GM12878 (cell line): ENCODE measurements at regions not wholly inside any gene's neighbourhood (a gene's known extent, or its start where the extent isn't known, plus 50 kb on each side); places are given as distances from the start of the nearest gene placed in this dataset.
"Not testable (repeated sequence)": the region's sequence is repeated elsewhere in the genome, so short reads cannot be mapped to it uniquely, and the experiment has no call there.

Experiments
- ATAC-seq: fragments of 200-7000 bp; cut with Tn5 transposase; 3 replicates; pipeline ENCODE4 v1.9.1; 2020; ENCODE audit warnings: mild to moderate bottlenecking, moderate library complexity
- BruUV-seq: library from RNA; stranded (reverse); fragments of 400-500 nt; replicated peaks from 2 replicates; lab custom pipeline; 2021; lab: Mats Ljungman, UMichigan
- CTCF ChIA-PET: fragments of 300-600 bp; sonication (Branson Sonifier 250); formaldehyde crosslinking; extraction: SDS; loops from one replicate; lab custom pipeline; 2021; ENCODE audit warnings: inconsistent platforms; lab: Yijun Ruan, JAX
- POLR2A ChIA-PET: fragments of 350-600 bp; formaldehyde crosslinking; extraction: SDS; loops from one replicate; lab custom pipeline; 2021; ENCODE audit warnings: inconsistent platforms; lab: Charles Lee
- RAD21 ChIA-PET: fragments of 300-600 bp; sonication (Branson Sonifier 250); formaldehyde crosslinking; loops from one replicate; lab custom pipeline; 2023; ENCODE audit warnings: antibody characterized with exemption; ENCODE audit not compliant: unreplicated experiment; lab: Charles Lee
- SMC1A ChIA-PET: fragments of 300-600 bp; sonication (Branson Sonifier 250); formaldehyde crosslinking; loops from one replicate; lab custom pipeline; 2023; ENCODE audit not compliant: unreplicated experiment, uncharacterized antibody; lab: Charles Lee
- DNase-seq: peaks from one replicate; pipeline ENCODE4 v3.0.0-alpha.2; 2011; ENCODE audit warnings: low read depth, low spot score
- FAIRE-seq: peaks from 3 replicates; lab custom pipeline; 2011; peaks lifted over from hg19 to GRCh38; lab: Jason Lieb, UNC
- H2AFZ ChIP-seq: 2 replicates; pipeline ENCODE4 v1.6.0; 2011; ENCODE audit warnings: low read depth, low read length, control low read depth; ENCODE audit not compliant: control insufficient read depth
- H3K27ac ChIP-seq: 2 replicates; pipeline ENCODE4 v1.5.1; 2011; ENCODE audit warnings: control low read depth; ENCODE audit not compliant: control insufficient read depth, insufficient read depth
- H3K27me3 ChIP-seq, 2 experiments: replicated peaks in 1 of 2; 2 replicates each; pipeline versions ENCODE4 v1.6.0 to v1.6.1; 2011; ENCODE audit warnings: low read length in 1 of 2; ENCODE audit not compliant: control insufficient read depth in 2 of 2, insufficient read depth in 2 of 2
- H3K36me3 ChIP-seq, 2 experiments: 2 replicates each; pipeline ENCODE4 v1.5.1; 2011; ENCODE audit warnings: low read length in 1 of 2; ENCODE audit not compliant: control insufficient read depth in 2 of 2, insufficient read depth in 2 of 2
- H3K4me1 ChIP-seq: 2 replicates; pipeline ENCODE4 v1.6.1; 2011; ENCODE audit warnings: mild to moderate bottlenecking, low read length, moderate library complexity, mixed read lengths; ENCODE audit not compliant: control insufficient read depth, insufficient read depth
- H3K4me2 ChIP-seq: 2 replicates; pipeline ENCODE4 v1.6.0; 2011; ENCODE audit warnings: control low read depth; ENCODE audit not compliant: control insufficient read depth, insufficient read depth
- H3K4me3 ChIP-seq: fragments of 200-600 bp; sonication (generic); 2 replicates; pipeline ENCODE4 v1.5.1; 2016
- H3K79me2 ChIP-seq: 2 replicates; pipeline ENCODE4 v1.6.0; 2011; ENCODE audit warnings: low read length; ENCODE audit not compliant: control insufficient read depth, insufficient read depth
- H3K9ac ChIP-seq: 2 replicates; pipeline ENCODE4 v1.8.0; 2011; ENCODE audit warnings: low read length, control low read depth, mixed read lengths; ENCODE audit not compliant: control insufficient read depth, insufficient read depth
- H3K9me3 ChIP-seq: replicated peaks from 3 replicates; pipeline ENCODE4 v1.5.1; 2011; ENCODE audit warnings: mild to moderate bottlenecking, low read length; ENCODE audit not compliant: control insufficient read depth, insufficient read depth
- H4K20me1 ChIP-seq: 2 replicates; pipeline ENCODE4 v1.6.0; 2011; ENCODE audit not compliant: control insufficient read depth, insufficient read depth
- FOXM1 ChIP-seq: IDR thresholded peaks from 2 replicates; pipeline ENCODE4 v1.6.1; 2012; ENCODE audit warnings: low read depth, mild to moderate bottlenecking, inconsistent platforms, low read length, moderate library complexity
- JUND ChIP-seq: IDR thresholded peaks from 2 replicates; pipeline ENCODE4 v1.6.1; 2012; ENCODE audit warnings: low read depth, mild to moderate bottlenecking, low read length, improper control_type of control experiment, moderate library complexity
- NRF1 ChIP-seq: conservative IDR thresholded peaks from 2 replicates; pipeline ENCODE4 v1.6.1; 2011; ENCODE audit warnings: mild to moderate bottlenecking, low read depth, low read length, improper control_type of control experiment
- PAX5 ChIP-seq: IDR thresholded peaks from 2 replicates; pipeline ENCODE4 v1.6.1; 2011; ENCODE audit warnings: low read depth, low read length, borderline replicate concordance
- RELA ChIP-seq: fragments of 450-650 bp; IDR thresholded peaks from 2 replicates; pipeline ENCODE4 v1.8.0; 2014; ENCODE audit warnings: borderline replicate concordance; ENCODE audit not compliant: partially characterized antibody
- SMAD5 ChIP-seq: IDR thresholded peaks from 2 replicates; pipeline ENCODE4 v1.6.1; 2016; ENCODE audit warnings: antibody characterized with exemption, low read depth
- ZZZ3 ChIP-seq: IDR thresholded peaks from 2 replicates; pipeline ENCODE4 v1.6.1; 2011; ENCODE audit warnings: low read depth; ENCODE audit not compliant: control insufficient read depth, insufficient read length
- WGBS: methylation state at CpG from one replicate; pipeline ENCODE4 v1.1.6; 2016; ENCODE audit warnings: low lambda C conversion rate; ENCODE audit not compliant: insufficient replicate concordance, insufficient coverage; ENCODE audit errors: missing lambda C conversion rate; 5-methylcytosine and 5-hydroxymethylcytosine counted together
- in situ Hi-C: fragments of 300-500 bp; cut with MboI; formaldehyde crosslinking; loops from 9 replicates; pipeline ENCODE4 v1.14.3; 2018; ENCODE audit warnings: mixed read lengths
- intact Hi-C: fragments of 100-400 bp; cut with micrococcal nuclease; formaldehyde crosslinking; loops from one replicate; pipeline ENCODE4 v1.14.2; 2022; ENCODE audit not compliant: unreplicated experiment
- TF ChIP-seq, protein P1 (sequence below): IDR thresholded peaks from 2 replicates; pipeline ENCODE4 v1.6.1; 2011; ENCODE audit warnings: low read depth, low read length, improper control_type of control experiment, borderline replicate concordance

DNA sequence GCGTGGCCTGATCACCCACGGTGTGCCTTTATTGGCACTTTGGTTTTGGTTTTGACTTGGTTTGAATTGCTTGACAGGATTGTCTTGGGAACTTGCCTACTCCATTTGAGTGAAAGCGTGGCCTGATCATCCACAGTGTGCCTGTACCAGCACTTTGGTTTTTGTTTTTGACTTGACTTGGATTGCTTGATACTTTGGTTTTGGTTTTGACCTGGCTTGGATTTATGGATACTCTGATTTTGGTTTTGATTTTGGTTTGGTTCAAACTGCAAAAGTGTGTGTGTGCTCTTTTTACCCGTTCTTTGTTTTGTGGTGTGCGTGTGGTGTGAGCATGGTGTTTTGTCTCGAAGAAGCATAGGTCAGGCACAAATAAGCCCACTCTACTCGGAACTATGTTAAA, 58.8 kb upstream of the SPIN4 start:
- H3K27me3 ChIP-seq, ATAC-seq, POLR2A ChIA-PET, DNase-seq, CTCF ChIA-PET, in situ Hi-C loops, H3K9me3 ChIP-seq, H3K27ac ChIP-seq, RAD21 ChIA-PET, H2AFZ ChIP-seq, H3K79me2 ChIP-seq, H3K9ac ChIP-seq, H3K4me2 ChIP-seq, H3K4me3 ChIP-seq, H4K20me1 ChIP-seq, H3K36me3 ChIP-seq, BruUV-seq, H3K4me1 ChIP-seq, FAIRE-seq, SMC1A ChIA-PET: not testable (repeated sequence)
- WGBS = 53% methylated on average over 7 of the region's 7 CpGs
- intact Hi-C loops = loop anchor here (5.0 kb wide), 1 partner anchor 47 kb away; no protein-coding TSS in a partner anchor

DNA sequence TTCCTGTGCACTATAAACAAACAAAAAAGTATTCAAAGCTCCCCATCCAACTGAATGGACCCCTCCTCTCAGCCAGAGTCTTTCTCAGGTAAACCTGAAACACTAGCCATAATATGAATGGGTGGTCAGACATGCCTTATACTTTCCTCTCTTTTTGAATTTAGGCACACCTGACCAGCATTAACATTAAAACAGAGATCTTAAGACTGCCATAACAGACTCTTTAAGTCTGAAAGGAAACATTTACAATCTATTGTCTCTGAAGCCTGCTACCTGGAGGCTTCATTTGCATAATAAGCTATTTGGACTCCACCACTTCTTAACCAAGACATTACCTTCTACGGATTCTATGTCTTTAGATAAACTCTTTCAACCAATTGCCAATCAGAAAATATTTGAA, 56.9 kb upstream of the SPIN4 start:
- WGBS = 0% methylated on average over 1 of the region's 1 CpG
- no TSS peak for BruUV-seq
- FAIRE-seq (no peak), ATAC-seq (no peak), DNase-seq (no peak)
- H3K9me3 ChIP-seq = no peaks in the 10 kb centered on the region; the same call in 2 of the 3 replicates
- ChIA-PET SMC1A (interaction anchor here (0.7 to 0.9 kb wide), 3 partner anchors 94 to 1315 kb away, joined by 3 read pairs; no protein-coding TSS in a partner anchor), CTCF (no interaction called here), RAD21 (no interaction called here), POLR2A (no interaction called here)
- intact Hi-C loops (loop anchor here (5.0 kb wide), 1 partner anchor 49 kb away; no protein-coding TSS in a partner anchor), in situ Hi-C loops (no loop called here)
- H3K4me1 ChIP-seq = no peaks in the 10 kb centered on the region
- H3K4me2 ChIP-seq = no peak overlapping the region
- H3K36me3 ChIP-seq = no peaks in the 10 kb centered on the region
- H3K27ac ChIP-seq = no peak overlapping the region
- H2AFZ ChIP-seq = no peak overlapping the region
- H3K4me3 ChIP-seq = no peak overlapping the region
- H3K79me2 ChIP-seq = no peaks in the 10 kb centered on the region
- TF ChIP-seq SMAD5 (no peak), JUND (no peak), PAX5 (no peak), FOXM1 (no peak), RELA (no peak), NRF1 (no peak), ZZZ3 (no peak)
- TF ChIP-seq, protein P1, sequence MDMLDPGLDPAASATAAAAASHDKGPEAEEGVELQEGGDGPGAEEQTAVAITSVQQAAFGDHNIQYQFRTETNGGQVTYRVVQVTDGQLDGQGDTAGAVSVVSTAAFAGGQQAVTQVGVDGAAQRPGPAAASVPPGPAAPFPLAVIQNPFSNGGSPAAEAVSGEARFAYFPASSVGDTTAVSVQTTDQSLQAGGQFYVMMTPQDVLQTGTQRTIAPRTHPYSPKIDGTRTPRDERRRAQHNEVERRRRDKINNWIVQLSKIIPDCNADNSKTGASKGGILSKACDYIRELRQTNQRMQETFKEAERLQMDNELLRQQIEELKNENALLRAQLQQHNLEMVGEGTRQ = no peak
- TF ChIP-seq, all 136 proteins: peak for 0
- no peaks in the 10 kb centered on the region for H3K27me3 ChIP-seq
- no peak overlapping the region for H3K9ac ChIP-seq
- H4K20me1 ChIP-seq = no peaks in the 10 kb centered on the region
